ENCODE measurements at regions not wholly inside any gene's neighbourhood (a gene's known extent, or its start where the extent isn't known, plus 50 kb on each side); places are given as distances from the start of the nearest gene placed in this dataset.

DNA sequence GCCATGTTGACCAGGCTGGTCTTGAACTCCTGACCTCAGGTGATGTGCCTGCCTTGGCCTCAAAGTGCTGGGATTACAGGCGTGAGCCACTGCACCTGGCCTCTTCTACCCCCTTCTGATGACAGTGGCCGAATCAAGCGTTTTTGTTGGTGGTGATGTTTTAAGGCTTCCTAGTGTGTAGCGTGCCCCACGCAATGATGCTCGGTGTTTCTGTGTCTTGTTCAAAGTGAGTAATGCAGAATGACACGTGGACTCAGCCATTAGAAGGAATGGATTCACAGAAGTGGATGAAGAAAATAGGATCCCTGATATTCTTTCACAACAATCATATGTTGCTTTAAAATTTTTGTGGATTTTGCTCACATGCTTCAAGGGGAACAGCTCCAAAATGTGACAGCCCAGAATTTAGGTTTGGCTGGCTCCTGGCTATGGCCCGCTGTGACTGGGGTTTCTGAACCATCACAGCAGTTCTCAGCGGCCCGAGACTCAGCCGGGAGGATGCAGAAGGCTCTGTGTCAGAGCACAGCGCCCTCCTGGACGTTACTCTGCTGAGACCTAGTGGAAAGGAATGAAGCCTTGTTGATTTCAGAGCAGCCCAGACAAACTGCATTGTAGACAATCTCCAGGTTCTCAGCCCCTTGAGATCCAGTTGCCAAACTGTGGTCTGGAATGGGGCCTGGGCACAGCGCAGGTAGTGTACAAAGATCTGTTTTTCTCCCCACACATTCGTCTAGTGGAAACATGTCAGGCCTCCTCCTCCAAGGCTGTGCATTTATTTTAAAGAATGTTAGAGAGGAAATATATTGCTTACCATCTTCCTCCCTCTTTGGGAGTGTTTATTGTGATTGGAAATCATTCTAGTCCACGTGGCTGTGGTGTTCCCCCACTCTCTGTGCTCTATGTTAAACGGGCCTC lies 57.6 kb upstream of the TIAM2 start:
- TF ChIP-seq CBX5 (IDR thresholded peaks at IDR 0.05; ENCODE audit: low read depth, low read length), result no peak
- TF ChIP-seq POLR2AphosphoS5 (IDR thresholded peaks at IDR 0.05; ENCODE audit: low read depth, low read length), result no peak
- TF ChIP-seq EP300 (IDR thresholded peaks at IDR 0.05; ENCODE audit: borderline replicate concordance in 1 of 2, low read depth in 2 of 2, low read length in 2 of 2), result no peak
- TF ChIP-seq RAD21 (IDR thresholded peaks at IDR 0.05 in 1 of 2, conservative IDR thresholded peaks at IDR 0.05 in 1 of 2; ENCODE audit: low read depth in 2 of 2, low read length in 2 of 2), result peak; percentile 5 to 12; a peak in 1 of 4 replicates
- no peak for TF ChIP-seq EZH2 (IDR thresholded peaks at IDR 0.05; ENCODE audit: low read depth, low read length, severe bottlenecking)
- TF ChIP-seq EGR1 (IDR thresholded peaks at IDR 0.05; ENCODE audit: borderline replicate concordance, low read depth, low read length), result no peak

Measured in H1 (cell line).